ENCODE measurements at regions not wholly inside any gene's neighbourhood (a gene's known extent, or its start where the extent isn't known, plus 50 kb on each side); places are given as distances from the start of the nearest gene placed in this dataset.

- 90 to 95% methylated on average over 3 of the region's 3 CpGs for WGBS, 2 donors
- Histone ChIP-seq H3K27me3 (no peaks in the 10 kb centered on the region), H3K27ac (no peak overlapping the region), H3K36me3 (no peaks in the 10 kb centered on the region), H3K4me1 (no peaks in the 10 kb centered on the region), H3K4me3 (no peak overlapping the region), H3K9me3 (no peaks in the 10 kb centered on the region)
- TF ChIP-seq POLR2AphosphoS5 (IDR thresholded peaks at IDR 0.05) (no peak), CTCF (IDR thresholded peaks at IDR 0.05) (no peak), POLR2A (IDR thresholded peaks at IDR 0.05) (no peak), EP300 (IDR thresholded peaks at IDR 0.05) (no peak)
- intact Hi-C loops (cut with DNase I): no loop called here
- no peak for DNase-seq
Observed at GRCh38 chr20:52655395-52655794, 316.8 kb upstream of the TSHZ2 start.

GRCh38 chr20:52654567-52654966 lies 317.6 kb upstream of the TSHZ2 start:
- intact Hi-C loops (cut with DNase I): no loop called here
- no peak for DNase-seq
- Histone ChIP-seq H3K4me3 (no peak overlapping the region), H3K27me3 (no peaks in the 10 kb centered on the region), H3K9me3 (no peaks in the 10 kb centered on the region), H3K4me1 (no peaks in the 10 kb centered on the region), H3K27ac (no peak overlapping the region), H3K36me3 (no peaks in the 10 kb centered on the region)
- no peak for TF ChIP-seq EP300 (IDR thresholded peaks at IDR 0.05)
- TF ChIP-seq CTCF (IDR thresholded peaks at IDR 0.05): no peak
- WGBS, 2 donors: 9 to 24% methylated on average over 2 of the region's 2 CpGs

DNA sequence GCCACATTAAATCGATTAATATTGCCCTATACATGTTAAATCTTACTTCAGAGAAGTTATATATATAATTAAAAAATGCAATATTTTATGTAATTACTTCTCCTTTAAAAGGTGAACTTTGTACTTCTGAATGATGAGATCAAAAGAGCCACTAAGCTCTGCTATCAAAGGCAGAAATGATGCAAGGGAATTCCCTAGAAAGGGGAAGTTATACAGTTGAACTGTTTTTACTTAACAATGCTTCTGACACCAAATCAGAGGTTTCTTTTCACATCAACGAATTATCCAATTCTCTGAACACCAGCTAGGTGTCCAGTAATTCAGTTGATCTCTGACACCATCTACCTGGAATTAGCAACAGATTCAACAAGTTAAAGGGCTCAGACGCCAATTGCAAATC lies 319.9 kb upstream of the TSHZ2 start:
- Histone ChIP-seq H3K4me3 (no peak overlapping the region), H3K27ac (no peak overlapping the region), H3K27me3 (no peaks in the 10 kb centered on the region), H3K36me3 (no peaks in the 10 kb centered on the region), H3K4me1 (no peaks in the 10 kb centered on the region), H3K9me3 (no peaks in the 10 kb centered on the region)
- no peak for TF ChIP-seq POLR2A (IDR thresholded peaks at IDR 0.05)
- intact Hi-C loops (cut with DNase I): no loop called here
- DNase-seq: no peak
- 62 to 68% methylated on average over 3 of the region's 3 CpGs for WGBS, 2 donors

DNA sequence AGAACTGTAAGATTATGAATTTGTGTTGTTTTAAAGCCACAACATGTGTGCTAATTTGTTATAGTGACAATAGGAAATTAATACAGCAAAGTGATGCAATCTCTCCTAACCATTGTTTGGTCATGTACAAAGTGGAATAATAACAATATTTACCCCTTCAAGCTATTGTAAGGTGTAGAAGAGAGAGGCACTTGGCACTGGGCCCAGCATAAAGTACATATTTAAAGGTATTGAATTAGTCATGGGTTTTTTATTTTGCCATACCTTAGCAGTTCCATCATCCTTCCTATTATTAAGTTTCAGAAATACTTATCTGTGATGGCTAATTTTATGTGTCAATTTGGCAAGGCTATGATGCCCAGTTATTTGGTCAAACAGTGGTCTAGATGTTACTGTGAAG lies 322.4 kb upstream of the TSHZ2 start:
- H3K9me3 ChIP-seq: no peaks in the 10 kb centered on the region
- no peak for TF ChIP-seq POLR2AphosphoS5 (IDR thresholded peaks at IDR 0.05)
- TF ChIP-seq CTCF (IDR thresholded peaks at IDR 0.05): no peak
- TF ChIP-seq EP300 (IDR thresholded peaks at IDR 0.05): no peak
- no peak for TF ChIP-seq POLR2A (IDR thresholded peaks at IDR 0.05)
- no peak for DNase-seq

DNA sequence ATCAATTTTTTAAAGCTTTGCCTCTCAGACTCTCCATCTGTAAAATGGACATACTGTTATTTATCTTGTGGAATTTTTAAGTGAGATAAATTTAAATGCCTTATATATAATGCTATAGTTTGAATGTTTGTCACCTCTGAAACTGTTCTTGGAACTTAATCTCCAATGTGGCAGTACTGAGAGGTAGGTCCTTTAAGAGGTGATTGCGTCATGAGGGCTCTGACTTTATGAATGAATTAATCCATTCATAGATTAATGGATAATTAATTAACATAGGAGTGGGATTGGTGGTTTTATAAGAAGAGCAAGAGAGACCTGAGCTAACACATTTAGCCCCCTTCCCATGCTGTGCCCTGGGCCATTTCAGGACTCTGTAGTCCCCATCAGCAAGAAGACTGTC lies 326.3 kb upstream of the TSHZ2 start:
- H3K9me3 ChIP-seq: no peaks in the 10 kb centered on the region
- DNase-seq: no peak
- no peaks in the 10 kb centered on the region for H3K4me1 ChIP-seq
- H3K27me3 ChIP-seq: no peaks in the 10 kb centered on the region
- no peaks in the 10 kb centered on the region for H3K36me3 ChIP-seq
- TF ChIP-seq POLR2A (IDR thresholded peaks at IDR 0.05) (no peak), EP300 (IDR thresholded peaks at IDR 0.05) (no peak), CTCF (IDR thresholded peaks at IDR 0.05) (no peak), POLR2AphosphoS5 (IDR thresholded peaks at IDR 0.05) (no peak)
- H3K4me3 ChIP-seq: no peak overlapping the region
- 87 to 95% methylated on average over 1 of the region's 1 CpG for WGBS, 2 donors
- intact Hi-C loops (cut with DNase I): no loop called here
- H3K27ac ChIP-seq: no peak overlapping the region

More for the DNA sequence above, 322.4 kb upstream of the TSHZ2 start:
- intact Hi-C loops (cut with DNase I): no loop called here
- H3K36me3 ChIP-seq: no peaks in the 10 kb centered on the region
- H3K4me3 ChIP-seq: no peak overlapping the region
- H3K27me3 ChIP-seq: no peaks in the 10 kb centered on the region
- no peak overlapping the region for H3K27ac ChIP-seq
- no peaks in the 10 kb centered on the region for H3K4me1 ChIP-seq
